IMR-90 (cell line): ENCODE measurements at regions not wholly inside any gene's neighbourhood (a gene's known extent, or its start where the extent isn't known, plus 50 kb on each side); places are given as distances from the start of the nearest gene placed in this dataset.
"Not testable (repeated sequence)": the region's sequence is repeated elsewhere in the genome, so short reads cannot be mapped to it uniquely, and the experiment has no call there.

ENCODE experiments used
- ATAC-seq: fragments of 200-7000 bp; cut with Tn5 transposase; 2 replicates; pipeline ENCODE4 v1.9.1; 2020; ENCODE audit warnings: low read depth, mild to moderate bottlenecking, moderate library complexity
- BruUV-seq: library from RNA; stranded (reverse); fragments of 400-500 nt; replicated peaks from 2 replicates; lab custom pipeline; 2021; lab: Mats Ljungman, UMichigan
- CTCF ChIA-PET: fragments of 300-600 bp; formaldehyde crosslinking; extraction: SDS; loops from one replicate; lab custom pipeline; 2021; ENCODE audit warnings: antibody characterized with exemption; lab: Yijun Ruan, JAX
- POLR2A ChIA-PET: fragments of 300-600 bp; sonication (Branson Sonifier 250); formaldehyde crosslinking; loops from one replicate; lab custom pipeline; 2022; ENCODE audit warnings: antibody characterized with exemption; ENCODE audit not compliant: unreplicated experiment; lab: Charles Lee
- DNase-seq: peaks from one replicate; pipeline ENCODE4 v3.0.0; 2013
- H2AFZ ChIP-seq: replicated peaks from 2 replicates; pipeline ENCODE3; 2013; ENCODE audit warnings: low read length, mild to moderate bottlenecking; ENCODE audit not compliant: poor library complexity
- H2AK5ac ChIP-seq: 2 replicates; pipeline ENCODE4 v1.6.1; 2013; ENCODE audit warnings: low read depth, low read length, inconsistent platforms
- H2AK9ac ChIP-seq: replicated peaks from 2 replicates; pipeline ENCODE3; 2013; ENCODE audit warnings: mild to moderate bottlenecking, low read depth, low read length, moderate library complexity; ENCODE audit not compliant: poor library complexity
- H2BK120ac ChIP-seq: 2 replicates; pipeline ENCODE4 v1.6.1; 2013; ENCODE audit warnings: low read depth, low read length, inconsistent platforms
- H2BK15ac ChIP-seq: 3 replicates; pipeline ENCODE4 v1.6.1; 2013; ENCODE audit warnings: low read depth, low read length, inconsistent platforms
- H2BK20ac ChIP-seq: 2 replicates; pipeline ENCODE4 v1.6.1; 2013; ENCODE audit warnings: low read depth, mild to moderate bottlenecking, inconsistent platforms, low read length, moderate library complexity
- H2BK5ac ChIP-seq: 2 replicates; pipeline ENCODE4 v1.6.1; 2013; ENCODE audit warnings: mild to moderate bottlenecking, low read depth, low read length, inconsistent platforms; ENCODE audit not compliant: poor library complexity, severe bottlenecking
- H3K14ac ChIP-seq: replicated peaks from 2 replicates; pipeline ENCODE4 v1.6.1; 2013; ENCODE audit warnings: low read depth, low read length, inconsistent platforms
- H3K18ac ChIP-seq: 2 replicates; pipeline ENCODE4 v1.6.1; 2013; ENCODE audit warnings: low read depth, low read length, control low read depth
- H3K23ac ChIP-seq: 2 replicates; pipeline ENCODE4 v1.6.1; 2013; ENCODE audit warnings: low read depth, low read length, inconsistent platforms
- H3K27ac ChIP-seq: 2 replicates; pipeline ENCODE4 v1.5.1; 2013; ENCODE audit warnings: mild to moderate bottlenecking, control low read depth, low read length; ENCODE audit not compliant: insufficient read depth
- H3K27me3 ChIP-seq: 2 replicates; pipeline ENCODE4 v1.6.1; 2013; ENCODE audit warnings: low read length; ENCODE audit not compliant: control insufficient read depth, insufficient read depth
- H3K36me3 ChIP-seq: 2 replicates; pipeline ENCODE4 v1.6.1; 2013; ENCODE audit warnings: low read length, mixed read lengths; ENCODE audit not compliant: control insufficient read depth, insufficient read depth
- H3K4ac ChIP-seq: 2 replicates; pipeline ENCODE4 v1.6.1; 2013; ENCODE audit warnings: low read depth, low read length, inconsistent platforms
- H3K4me1 ChIP-seq: 2 replicates; pipeline ENCODE4 v1.6.1; 2013; ENCODE audit warnings: low read length, mixed read lengths; ENCODE audit not compliant: control insufficient read depth, insufficient read depth
- H3K4me2 ChIP-seq: 2 replicates; pipeline ENCODE4 v1.6.1; 2013; ENCODE audit warnings: low read depth, mild to moderate bottlenecking, control low read depth, low read length, moderate library complexity
- H3K4me3 ChIP-seq: 2 replicates; pipeline ENCODE4 v1.5.1; 2013; ENCODE audit warnings: low read depth, mild to moderate bottlenecking, control low read depth, low read length, moderate library complexity; ENCODE audit not compliant: insufficient read depth
- H3K56ac ChIP-seq: 2 replicates; pipeline ENCODE4 v1.6.1; 2013; ENCODE audit warnings: low read length, inconsistent platforms; ENCODE audit not compliant: insufficient read depth; ENCODE audit errors: extremely low read depth
- H3K79me1 ChIP-seq, 2 experiments: 2 replicates each; pipeline ENCODE4 v1.6.1; 2013; ENCODE audit warnings: low read length in 2 of 2, inconsistent platforms in 1 of 2, low read depth in 1 of 2
- H3K9ac ChIP-seq: 2 replicates; pipeline ENCODE4 v1.6.1; 2013; ENCODE audit warnings: low read depth, low read length, control low read depth
- H3K9me1 ChIP-seq: 2 replicates; pipeline ENCODE4 v1.6.1; 2013; ENCODE audit warnings: low read length, inconsistent platforms; ENCODE audit not compliant: insufficient read depth
- H3K9me3 ChIP-seq: 2 replicates; pipeline ENCODE4 v1.6.1; 2013; ENCODE audit warnings: low read length; ENCODE audit not compliant: control insufficient read depth, insufficient read depth
- H4K20me1 ChIP-seq: 2 replicates; pipeline ENCODE4 v1.6.1; 2013; ENCODE audit warnings: low read length, inconsistent platforms; ENCODE audit not compliant: insufficient read depth
- H4K5ac ChIP-seq: 2 replicates; pipeline ENCODE4 v1.6.1; 2013; ENCODE audit warnings: mild to moderate bottlenecking, low read depth, low read length, control low read depth
- H4K8ac ChIP-seq, 2 experiments: 2 replicates each; pipeline ENCODE4 v1.6.1; 2013; ENCODE audit warnings: low read depth in 2 of 2, low read length in 2 of 2, control low read depth in 1 of 2, inconsistent platforms in 1 of 2
- H4K91ac ChIP-seq: 2 replicates; pipeline ENCODE4 v1.6.1; 2013; ENCODE audit warnings: low read depth, low read length, inconsistent platforms; ENCODE audit not compliant: insufficient read depth
- WGBS, 2 experiments: methylation state at CpG; one replicate each; pipeline versions ENCODE4 v1.1.5 to v1.1.7; 2013; ENCODE audit warnings: missing lambda C conversion rate in 2 of 2; ENCODE audit not compliant: insufficient read length in 1 of 2; ENCODE audit errors: extremely low coverage in 2 of 2; 5-methylcytosine and 5-hydroxymethylcytosine counted together
- dilution Hi-C: fragments of 300-500 bp; cut with HindIII; formaldehyde crosslinking; loops from one replicate; pipeline ENCODE4 v1.14.3; 2018; ENCODE audit warnings: low sequenced_read_pairs; ENCODE audit not compliant: unreplicated experiment
- in situ Hi-C: fragments of 300-500 bp; cut with MboI; formaldehyde crosslinking; loops from 3 replicates; pipeline ENCODE4 v1.14.3; 2019; ENCODE audit warnings: low sequenced_read_pairs, inconsistent platforms, mixed read lengths
- intact Hi-C: fragments of 100-400 bp; cut with micrococcal nuclease; formaldehyde crosslinking; loops from 2 replicates; pipeline ENCODE4 v1.10.0; 2022

GRCh38 chr3:159510988-159511387, 477.6 kb upstream of the IL12A start:
- H3K9me1 ChIP-seq, dilution Hi-C loops: not testable (repeated sequence)
- 77% methylated on average over 4 of the region's 7 CpGs; no CpG with 5 or more reads in 1 of the 2 experiments for WGBS, 2 experiments

More at GRCh38 chr3:159510988-159511387, 477.6 kb upstream of the IL12A start:
- CTCF ChIA-PET, intact Hi-C loops, H3K4me2 ChIP-seq, H2BK5ac ChIP-seq, H3K4me1 ChIP-seq, H3K23ac ChIP-seq, H3K9me3 ChIP-seq, H3K14ac ChIP-seq, H3K56ac ChIP-seq, H3K79me1 ChIP-seq, in situ Hi-C loops, H2AK9ac ChIP-seq, H2BK20ac ChIP-seq, H4K8ac ChIP-seq, H2BK120ac ChIP-seq, H3K27me3 ChIP-seq, H2BK15ac ChIP-seq, H4K5ac ChIP-seq, H3K27ac ChIP-seq, ATAC-seq, BruUV-seq, H3K18ac ChIP-seq, H3K36me3 ChIP-seq, H3K4ac ChIP-seq, H4K91ac ChIP-seq, H3K4me3 ChIP-seq, DNase-seq, H2AFZ ChIP-seq, POLR2A ChIA-PET, H3K9ac ChIP-seq, H2AK5ac ChIP-seq, H4K20me1 ChIP-seq: not testable (repeated sequence)
